ENCODE measurements at regions not wholly inside any gene's neighbourhood (a gene's known extent, or its start where the extent isn't known, plus 50 kb on each side); places are given as distances from the start of the nearest gene placed in this dataset.

DNA sequence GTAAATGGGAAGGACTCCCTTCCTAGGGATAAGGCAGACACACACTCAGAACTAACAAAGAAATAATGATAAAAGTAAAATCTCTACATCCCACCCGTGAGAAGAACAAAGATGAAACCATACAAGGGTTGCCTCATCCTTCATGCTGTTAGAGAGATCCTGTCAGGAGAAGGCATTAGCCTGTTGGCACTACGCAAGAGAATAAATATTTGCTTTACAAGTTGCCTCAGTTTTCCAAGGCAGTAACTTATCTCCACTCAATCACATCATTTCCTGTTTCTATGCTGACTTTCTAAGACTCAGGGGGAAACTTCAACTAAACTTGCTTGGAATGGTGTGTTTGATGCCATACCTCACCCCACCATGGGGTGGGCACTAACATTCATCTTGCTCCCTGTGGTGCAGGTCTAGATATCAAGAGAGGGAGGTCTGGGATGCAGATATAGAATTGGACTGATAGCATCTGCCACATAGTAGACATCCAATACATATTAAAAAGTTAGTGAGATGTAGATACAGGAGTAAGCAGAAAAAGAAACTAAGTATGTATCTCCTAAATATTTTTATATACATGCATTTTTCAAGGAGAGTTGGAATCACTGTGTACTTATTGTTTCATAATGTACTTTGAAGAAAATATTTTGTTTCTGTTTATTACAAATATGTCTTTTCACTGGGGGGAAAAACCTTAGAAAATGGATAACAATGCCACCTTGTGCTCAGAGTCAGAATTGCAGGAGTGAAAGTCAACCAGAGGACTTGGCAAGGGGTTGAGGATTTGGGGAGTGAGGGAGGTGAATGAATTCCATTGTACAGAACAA lies 57.2 kb upstream of the BEX4 start:
- no peak overlapping the region for H3K4me2 ChIP-seq (ENCODE audit: low read length)
- peaks cover 2 to 8% of the 10 kb centered on the region in 2 experiments; a peak in 3 of 4 replicates for H3K4me1 ChIP-seq (ENCODE audit: control insufficient read depth in 1 of 2, insufficient read depth in 2 of 2, low read length in 2 of 2)
- H3K36me3 ChIP-seq (ENCODE audit: control insufficient read depth in 1 of 2, insufficient read depth in 2 of 2, low read length in 2 of 2), result no peaks in the 10 kb centered on the region
- TF ChIP-seq SIN3A (IDR thresholded peaks at IDR 0.05; ENCODE audit: low read depth), result no peak
- TF ChIP-seq EZH2phosphoT487 (IDR thresholded peaks at IDR 0.05; ENCODE audit: borderline replicate concordance), result no peak
- TF ChIP-seq, protein P1, sequence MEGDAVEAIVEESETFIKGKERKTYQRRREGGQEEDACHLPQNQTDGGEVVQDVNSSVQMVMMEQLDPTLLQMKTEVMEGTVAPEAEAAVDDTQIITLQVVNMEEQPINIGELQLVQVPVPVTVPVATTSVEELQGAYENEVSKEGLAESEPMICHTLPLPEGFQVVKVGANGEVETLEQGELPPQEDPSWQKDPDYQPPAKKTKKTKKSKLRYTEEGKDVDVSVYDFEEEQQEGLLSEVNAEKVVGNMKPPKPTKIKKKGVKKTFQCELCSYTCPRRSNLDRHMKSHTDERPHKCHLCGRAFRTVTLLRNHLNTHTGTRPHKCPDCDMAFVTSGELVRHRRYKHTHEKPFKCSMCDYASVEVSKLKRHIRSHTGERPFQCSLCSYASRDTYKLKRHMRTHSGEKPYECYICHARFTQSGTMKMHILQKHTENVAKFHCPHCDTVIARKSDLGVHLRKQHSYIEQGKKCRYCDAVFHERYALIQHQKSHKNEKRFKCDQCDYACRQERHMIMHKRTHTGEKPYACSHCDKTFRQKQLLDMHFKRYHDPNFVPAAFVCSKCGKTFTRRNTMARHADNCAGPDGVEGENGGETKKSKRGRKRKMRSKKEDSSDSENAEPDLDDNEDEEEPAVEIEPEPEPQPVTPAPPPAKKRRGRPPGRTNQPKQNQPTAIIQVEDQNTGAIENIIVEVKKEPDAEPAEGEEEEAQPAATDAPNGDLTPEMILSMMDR (IDR thresholded peaks at IDR 0.05 in 2 of 3, conservative IDR thresholded peaks at IDR 0.05 in 1 of 3; ENCODE audit: borderline replicate concordance in 1 of 3, insufficient read depth in 1 of 3, low read depth in 2 of 3, low read length in 2 of 3), result peak; percentile 51 to 68 (median 58); a peak in 5 of 6 replicates
- no peak for TF ChIP-seq MAX (IDR thresholded peaks at IDR 0.05)
- peak; percentile 64 for TF ChIP-seq RAD21 (IDR thresholded peaks at IDR 0.05; ENCODE audit: low read depth)
- ChIA-PET RAD21 (ENCODE audit: low non-redundant PET in 1 of 2, low total read pairs in 2 of 2, uncharacterized antibody in 2 of 2, unreplicated experiment in 2 of 2) (no interaction called here), POLR2A (no interaction called here), CTCF (interaction anchor here (1.2 kb wide), 1 partner anchor 206 kb away, joined by 10 read pairs; no protein-coding TSS in a partner anchor)
- no peaks in the 10 kb centered on the region for H3K9me3 ChIP-seq (ENCODE audit: control insufficient read depth in 1 of 2, insufficient read depth in 1 of 2, low read depth in 1 of 2, low read length in 2 of 2)
- intact Hi-C loops (cut with micrococcal nuclease), result loop anchor here (5.0 kb wide), 1 partner anchor 205 kb away; no protein-coding TSS in a partner anchor
- H3K27me3 ChIP-seq (ENCODE audit: insufficient read depth, low read length), result no peaks in the 10 kb centered on the region
- no peak overlapping the region for H3K4me3 ChIP-seq (replicated peaks in 1 of 2; ENCODE audit: low read depth in 1 of 2, low read length in 2 of 2)
- no peaks in the 10 kb centered on the region for H3K9me2 ChIP-seq (ENCODE audit: insufficient read depth)
- DNase-seq (ENCODE audit: low read depth, low spot score) (no peak), ATAC-seq (peak; percentile 42; the same call in 1 of the 2 replicates)
- no peaks in the 10 kb centered on the region for H4K20me1 ChIP-seq (ENCODE audit: insufficient read depth)
- H3K79me2 ChIP-seq (ENCODE audit: insufficient read depth, low read length), result no peaks in the 10 kb centered on the region
- H3K9ac ChIP-seq (ENCODE audit: low read length), result no peak overlapping the region
- H3K27ac ChIP-seq (ENCODE audit: low read depth, low read length), result no peak overlapping the region
- no TSS peak for BruUV-seq (replicated peaks)
- no peak overlapping the region for H2AFZ ChIP-seq (ENCODE audit: low read depth, low read length, poor library complexity, severe bottlenecking)

DNA sequence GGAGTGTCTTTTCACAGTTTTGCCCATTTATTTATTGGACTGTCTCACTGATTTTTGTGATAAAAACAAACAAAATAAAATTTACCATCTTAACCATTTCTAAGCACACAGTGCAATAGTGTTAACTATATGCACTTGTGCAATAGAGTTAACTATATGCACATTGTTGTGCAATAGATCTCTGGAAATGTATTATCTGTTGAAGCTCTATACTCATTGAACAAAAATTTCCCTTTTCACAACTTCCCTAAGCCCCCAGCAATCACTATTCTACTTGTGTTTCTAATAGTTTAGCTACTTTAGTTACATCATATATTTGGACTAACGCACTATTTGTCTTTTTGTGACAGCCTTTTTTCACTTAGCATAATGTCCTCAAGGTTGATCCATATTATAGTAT lies 59.7 kb upstream of the BEX4 start:
- DNase-seq (ENCODE audit: low read depth, low spot score) (no peak), ATAC-seq (no peak)
- TF ChIP-seq EZH2 (IDR thresholded peaks at IDR 0.05) (no peak), POLR2AphosphoS5 (IDR thresholded peaks at IDR 0.05; ENCODE audit: low read depth, low read length) (no peak), TCF7L2 (IDR thresholded peaks at IDR 0.05; ENCODE audit: borderline replicate concordance, extremely low read depth, insufficient read depth, insufficient read length) (no peak), ELF1 (IDR thresholded peaks at IDR 0.05; ENCODE audit: borderline replicate concordance, low read depth) (no peak), CBX3 (IDR thresholded peaks at IDR 0.05; ENCODE audit: low read depth) (no peak), FOSL1 (IDR thresholded peaks at IDR 0.05; ENCODE audit: low read depth) (no peak), MAX (IDR thresholded peaks at IDR 0.05) (no peak), JUND (IDR thresholded peaks at IDR 0.05) (no peak), EGR1 (IDR thresholded peaks at IDR 0.05; ENCODE audit: low read depth) (no peak), SIN3A (IDR thresholded peaks at IDR 0.05; ENCODE audit: low read depth) (no peak), CEBPB (IDR thresholded peaks at IDR 0.05; ENCODE audit: low read depth) (no peak), ZNF274 (IDR thresholded peaks at IDR 0.05; ENCODE audit: low read depth, low read length) (no peak)
- TF ChIP-seq, protein P2, sequence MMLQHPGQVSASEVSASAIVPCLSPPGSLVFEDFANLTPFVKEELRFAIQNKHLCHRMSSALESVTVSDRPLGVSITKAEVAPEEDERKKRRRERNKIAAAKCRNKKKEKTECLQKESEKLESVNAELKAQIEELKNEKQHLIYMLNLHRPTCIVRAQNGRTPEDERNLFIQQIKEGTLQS (IDR thresholded peaks at IDR 0.05), result no peak
- POLR2A ChIA-PET, result no interaction called here
- Histone ChIP-seq H2AFZ (ENCODE audit: low read depth, low read length, poor library complexity, severe bottlenecking) (no peak overlapping the region), H3K79me2 (ENCODE audit: insufficient read depth, low read length) (no peaks in the 10 kb centered on the region), H4K20me1 (ENCODE audit: insufficient read depth) (no peaks in the 10 kb centered on the region), H3K9me2 (ENCODE audit: insufficient read depth) (no peaks in the 10 kb centered on the region), H3K4me2 (ENCODE audit: low read length) (no peak overlapping the region), H3K36me3 (ENCODE audit: control insufficient read depth in 1 of 2, insufficient read depth in 2 of 2, low read length in 2 of 2) (no peaks in the 10 kb centered on the region), H3K9me3 (ENCODE audit: control insufficient read depth in 1 of 2, insufficient read depth in 1 of 2, low read depth in 1 of 2, low read length in 2 of 2) (no peaks in the 10 kb centered on the region), H3K4me1 (ENCODE audit: control insufficient read depth in 1 of 2, insufficient read depth in 2 of 2, low read length in 2 of 2) (peaks cover 12 to 21% of the 10 kb centered on the region in 2 experiments), H3K4me3 (replicated peaks in 1 of 2; ENCODE audit: low read depth in 1 of 2, low read length in 2 of 2) (no peak overlapping the region), H3K27ac (ENCODE audit: low read depth, low read length) (no peak overlapping the region), H3K27me3 (ENCODE audit: insufficient read depth, low read length) (no peaks in the 10 kb centered on the region), H3K9ac (ENCODE audit: low read length) (no peak overlapping the region)
- RAD21 ChIA-PET (ENCODE audit: low non-redundant PET in 1 of 2, low total read pairs in 2 of 2, uncharacterized antibody in 2 of 2, unreplicated experiment in 2 of 2), result no interaction called here
- intact Hi-C loops (cut with micrococcal nuclease), result loop anchor here (5.0 kb wide), 1 partner anchor 203 kb away; no protein-coding TSS in a partner anchor
- CTCF ChIA-PET, result no interaction called here
- no TSS peak for BruUV-seq (replicated peaks)
